ENCODE measurements at regions not wholly inside any gene's neighbourhood (a gene's known extent, or its start where the extent isn't known, plus 50 kb on each side); places are given as distances from the start of the nearest gene placed in this dataset.
A peak's percentile ranks its signal among the peaks of the same experiment; 100 is the strongest.

DNA sequence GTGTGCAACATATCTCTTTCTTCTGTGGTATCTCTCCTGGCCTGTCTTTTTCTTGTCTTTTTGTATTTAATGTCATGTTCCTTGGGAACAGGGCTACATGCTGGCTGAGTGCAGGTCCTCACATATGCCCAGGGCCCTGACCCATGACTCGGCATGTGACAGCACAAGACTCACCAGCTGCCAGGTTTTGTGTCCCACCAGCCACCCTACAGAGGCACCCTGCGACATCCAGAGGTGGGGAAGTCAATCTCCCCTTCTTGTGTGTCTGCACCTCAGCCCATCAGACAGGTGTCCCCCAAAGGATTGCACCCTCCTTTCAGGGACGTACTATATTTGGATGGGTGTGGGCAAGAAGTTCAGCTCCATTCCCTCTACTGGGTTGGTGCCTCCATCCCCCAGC lies 576.3 kb downstream of the RNF144B start:
- H3K4me3 ChIP-seq (ENCODE audit: severe bottlenecking), result no peak overlapping the region
- no peak for ATAC-seq (ENCODE audit: low read depth)
- TF ChIP-seq, protein P1, sequence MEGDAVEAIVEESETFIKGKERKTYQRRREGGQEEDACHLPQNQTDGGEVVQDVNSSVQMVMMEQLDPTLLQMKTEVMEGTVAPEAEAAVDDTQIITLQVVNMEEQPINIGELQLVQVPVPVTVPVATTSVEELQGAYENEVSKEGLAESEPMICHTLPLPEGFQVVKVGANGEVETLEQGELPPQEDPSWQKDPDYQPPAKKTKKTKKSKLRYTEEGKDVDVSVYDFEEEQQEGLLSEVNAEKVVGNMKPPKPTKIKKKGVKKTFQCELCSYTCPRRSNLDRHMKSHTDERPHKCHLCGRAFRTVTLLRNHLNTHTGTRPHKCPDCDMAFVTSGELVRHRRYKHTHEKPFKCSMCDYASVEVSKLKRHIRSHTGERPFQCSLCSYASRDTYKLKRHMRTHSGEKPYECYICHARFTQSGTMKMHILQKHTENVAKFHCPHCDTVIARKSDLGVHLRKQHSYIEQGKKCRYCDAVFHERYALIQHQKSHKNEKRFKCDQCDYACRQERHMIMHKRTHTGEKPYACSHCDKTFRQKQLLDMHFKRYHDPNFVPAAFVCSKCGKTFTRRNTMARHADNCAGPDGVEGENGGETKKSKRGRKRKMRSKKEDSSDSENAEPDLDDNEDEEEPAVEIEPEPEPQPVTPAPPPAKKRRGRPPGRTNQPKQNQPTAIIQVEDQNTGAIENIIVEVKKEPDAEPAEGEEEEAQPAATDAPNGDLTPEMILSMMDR (IDR thresholded peaks at IDR 0.05; ENCODE audit: poor library complexity, severe bottlenecking), result no peak
- DNase-seq (ENCODE audit: low spot score), result no peak
- no peaks in the 10 kb centered on the region for H3K27me3 ChIP-seq (ENCODE audit: insufficient read depth, poor library complexity, severe bottlenecking)
- no peaks in the 10 kb centered on the region for H3K4me1 ChIP-seq (ENCODE audit: insufficient read depth, poor library complexity, severe bottlenecking)
- no peaks in the 10 kb centered on the region for H3K36me3 ChIP-seq (ENCODE audit: low read depth)
- H3K27ac ChIP-seq (ENCODE audit: poor library complexity, severe bottlenecking), result no peak overlapping the region
- no peaks in the 10 kb centered on the region for H3K9me3 ChIP-seq (ENCODE audit: severe bottlenecking)

DNA sequence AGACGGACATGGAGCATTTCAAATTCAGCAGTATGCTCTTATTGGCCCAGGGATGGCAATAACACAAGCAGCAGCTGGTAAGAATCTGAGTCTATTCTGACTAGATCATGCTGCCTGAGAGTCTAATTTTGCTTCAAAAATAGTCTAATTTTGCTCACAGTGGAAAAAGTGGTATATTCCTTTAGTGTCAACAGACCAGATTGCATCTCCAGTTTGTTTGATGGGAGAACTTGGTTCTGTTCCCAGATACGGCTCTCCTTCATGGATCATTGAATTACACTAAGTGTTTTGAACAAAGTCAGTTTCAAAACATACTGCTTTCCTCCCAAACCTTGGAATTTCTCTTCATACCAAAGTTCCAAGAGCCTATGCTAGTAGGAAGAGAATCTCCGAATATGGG lies 586.1 kb downstream of the RNF144B start:
- no peaks in the 10 kb centered on the region for H3K4me1 ChIP-seq (ENCODE audit: insufficient read depth, poor library complexity, severe bottlenecking)
- no peak for ATAC-seq (ENCODE audit: low read depth)
- H3K9me3 ChIP-seq (ENCODE audit: severe bottlenecking), result no peaks in the 10 kb centered on the region
- no peak overlapping the region for H3K27ac ChIP-seq (ENCODE audit: poor library complexity, severe bottlenecking)
- H3K27me3 ChIP-seq (ENCODE audit: insufficient read depth, poor library complexity, severe bottlenecking), result peaks cover 11% of the 10 kb centered on the region
- DNase-seq (ENCODE audit: low spot score), result no peak
- no peak overlapping the region for H3K4me3 ChIP-seq (ENCODE audit: severe bottlenecking)
- TF ChIP-seq, protein P1 (IDR thresholded peaks at IDR 0.05; ENCODE audit: poor library complexity, severe bottlenecking), result no peak
- H3K36me3 ChIP-seq (ENCODE audit: low read depth), result no peaks in the 10 kb centered on the region

DNA sequence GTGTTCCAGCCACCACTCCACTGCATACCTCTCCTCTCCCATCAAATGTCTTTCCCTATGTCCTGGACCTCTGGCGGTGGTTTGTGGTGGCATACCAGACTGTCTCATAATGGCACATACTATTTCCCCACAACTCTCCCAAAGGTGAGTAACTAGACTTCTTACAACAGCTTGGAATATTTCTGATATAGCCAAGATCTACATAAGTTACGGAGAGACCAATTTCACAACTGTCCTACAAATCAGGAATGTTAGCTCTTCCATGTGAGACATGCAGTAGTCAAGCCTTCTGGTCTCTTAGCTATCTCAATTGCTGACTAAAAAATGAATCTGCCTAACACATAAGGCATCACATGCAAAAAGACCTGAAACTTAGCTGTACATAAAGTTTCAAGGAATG lies 588.9 kb downstream of the RNF144B start:
- Histone ChIP-seq H3K4me1 (ENCODE audit: insufficient read depth, poor library complexity, severe bottlenecking) (no peaks in the 10 kb centered on the region), H3K27me3 (ENCODE audit: insufficient read depth, poor library complexity, severe bottlenecking) (peaks cover 5% of the 10 kb centered on the region), H3K4me3 (ENCODE audit: severe bottlenecking) (no peak overlapping the region), H3K9me3 (ENCODE audit: severe bottlenecking) (no peaks in the 10 kb centered on the region), H3K27ac (ENCODE audit: poor library complexity, severe bottlenecking) (no peak overlapping the region), H3K36me3 (ENCODE audit: low read depth) (no peaks in the 10 kb centered on the region)
- no peak for ATAC-seq (ENCODE audit: low read depth)
- TF ChIP-seq, protein P1 (IDR thresholded peaks at IDR 0.05; ENCODE audit: poor library complexity, severe bottlenecking), result no peak
- no peak for DNase-seq (ENCODE audit: low spot score)

DNA sequence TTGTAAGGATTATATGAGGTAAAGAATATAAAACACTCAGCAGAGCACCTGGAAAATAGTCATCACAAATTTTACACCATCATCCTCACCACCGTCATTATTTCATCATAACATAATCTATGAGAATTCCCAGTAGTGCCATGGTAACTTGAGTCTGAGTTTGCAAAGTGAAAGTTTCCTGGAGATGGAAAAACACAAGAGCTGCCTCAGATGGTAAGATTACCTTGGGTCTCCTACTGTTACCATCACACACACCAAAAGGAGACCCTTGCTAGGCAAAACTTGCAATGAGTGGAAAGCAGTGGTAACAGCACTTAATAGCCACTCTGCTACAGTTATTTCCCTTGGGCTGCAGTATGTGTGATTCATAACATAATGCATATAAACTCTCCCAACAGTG lies 589.8 kb downstream of the RNF144B start:
- Histone ChIP-seq H3K27me3 (ENCODE audit: insufficient read depth, poor library complexity, severe bottlenecking) (peaks cover 5% of the 10 kb centered on the region), H3K36me3 (ENCODE audit: low read depth) (no peaks in the 10 kb centered on the region), H3K9me3 (ENCODE audit: severe bottlenecking) (no peaks in the 10 kb centered on the region), H3K4me1 (ENCODE audit: insufficient read depth, poor library complexity, severe bottlenecking) (no peaks in the 10 kb centered on the region), H3K4me3 (ENCODE audit: severe bottlenecking) (no peak overlapping the region), H3K27ac (ENCODE audit: poor library complexity, severe bottlenecking) (no peak overlapping the region)
- TF ChIP-seq, protein P1 (IDR thresholded peaks at IDR 0.05; ENCODE audit: poor library complexity, severe bottlenecking), result no peak
- DNase-seq (ENCODE audit: low spot score) (no peak), ATAC-seq (ENCODE audit: low read depth) (no peak)

DNA sequence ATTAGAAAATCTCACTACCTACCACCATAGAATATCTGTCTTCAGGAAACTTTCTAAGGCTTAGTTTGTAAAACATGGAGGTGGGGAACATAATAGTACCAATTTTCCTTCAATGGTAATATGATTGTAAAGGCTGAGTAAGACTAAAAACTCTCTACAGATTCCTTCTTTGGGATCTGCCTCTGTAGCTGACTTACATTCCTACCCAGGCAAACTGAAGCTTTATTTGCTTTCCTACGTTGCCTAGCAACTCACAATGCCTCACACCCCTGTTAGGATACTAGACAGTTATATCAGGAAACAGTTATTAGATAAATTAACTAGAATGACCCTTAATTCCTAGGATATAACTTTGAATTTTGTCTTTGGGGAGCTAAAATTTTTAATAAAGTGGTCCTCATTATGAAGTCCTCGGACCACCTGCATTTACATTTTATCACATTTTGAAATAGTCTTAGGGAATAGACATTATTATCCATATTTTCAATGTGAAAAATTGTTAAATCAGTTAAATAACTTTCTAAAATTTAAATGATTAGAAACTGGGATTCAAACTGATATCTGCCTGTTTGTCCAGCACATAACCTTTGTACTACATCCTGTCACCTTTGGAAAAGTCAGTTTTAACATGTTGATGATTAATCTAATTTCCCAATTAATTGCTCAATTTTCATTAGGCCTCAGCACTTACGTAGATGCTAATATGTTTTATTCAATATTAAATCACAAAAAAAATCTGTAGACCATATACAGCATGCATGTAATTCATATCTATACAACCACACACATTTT lies 591.4 kb downstream of the RNF144B start:
- DNase-seq (ENCODE audit: low spot score) (no peak), ATAC-seq (ENCODE audit: low read depth) (peak; percentile 48; the same call in 1 of the 3 replicates)
- H3K27me3 ChIP-seq (ENCODE audit: insufficient read depth, poor library complexity, severe bottlenecking), result peaks cover 5% of the 10 kb centered on the region
- H3K4me1 ChIP-seq (ENCODE audit: insufficient read depth, poor library complexity, severe bottlenecking), result no peaks in the 10 kb centered on the region
- H3K4me3 ChIP-seq (ENCODE audit: severe bottlenecking), result no peak overlapping the region
- TF ChIP-seq, protein P1 (IDR thresholded peaks at IDR 0.05; ENCODE audit: poor library complexity, severe bottlenecking), result no peak
- no peak overlapping the region for H3K27ac ChIP-seq (ENCODE audit: poor library complexity, severe bottlenecking)
- no peaks in the 10 kb centered on the region for H3K36me3 ChIP-seq (ENCODE audit: low read depth)
- no peaks in the 10 kb centered on the region for H3K9me3 ChIP-seq (ENCODE audit: severe bottlenecking)

Data from RWPE2 (cell line).